GM19455 (cell line): ENCODE measurements at regions not wholly inside any gene's neighbourhood (a gene's known extent, or its start where the extent isn't known, plus 50 kb on each side); places are given as distances from the start of the nearest gene placed in this dataset.
"Not testable (repeated sequence)": the region's sequence is repeated elsewhere in the genome, so short reads cannot be mapped to it uniquely, and the experiment has no call there.

ENCODE experiments used
- ATAC-seq: cut with Tn5 transposase; IDR thresholded peaks from one replicate; pipeline ENCODE4 v1.9.1; 2021; ENCODE audit not compliant: unreplicated experiment

GRCh38 chr6:8875986-8876385 is 440.6 kb upstream of the SLC35B3 start:
- no peak for ATAC-seq

- ATAC-seq: no peak
These were observed 437.2 kb upstream of the SLC35B3 start for GRCh38 chr6:8872589-8872988.

GRCh38 chr6:8865451-8865850 is 430.1 kb upstream of the SLC35B3 start:
- ATAC-seq: no peak

GRCh38 chr6:8860671-8861070 is 425.3 kb upstream of the SLC35B3 start:
- ATAC-seq: no peak

GRCh38 chr6:8859501-8859900 is 424.2 kb upstream of the SLC35B3 start:
- ATAC-seq: no peak

- ATAC-seq: no peak
These were observed 423.5 kb upstream of the SLC35B3 start for GRCh38 chr6:8858854-8859331.

GRCh38 chr6:8857160-8857559 is 421.8 kb upstream of the SLC35B3 start:
- ATAC-seq: no peak

GRCh38 chr6:8855411-8855810 is 420.1 kb upstream of the SLC35B3 start:
- ATAC-seq: no peak

GRCh38 chr6:8852332-8852731 is 417.0 kb upstream of the SLC35B3 start:
- ATAC-seq: no peak

GRCh38 chr6:8846680-8847079 is 411.3 kb upstream of the SLC35B3 start:
- not testable (repeated sequence) for ATAC-seq

GRCh38 chr6:8845690-8846089 is 410.3 kb upstream of the SLC35B3 start:
- no peak for ATAC-seq

GRCh38 chr6:8844968-8845367 is 409.6 kb upstream of the SLC35B3 start:
- no peak for ATAC-seq

GRCh38 chr6:8839626-8840025 is 404.3 kb upstream of the SLC35B3 start:
- ATAC-seq: no peak

- no peak for ATAC-seq
These were observed 402.0 kb upstream of the SLC35B3 start for GRCh38 chr6:8837343-8837742.

GRCh38 chr6:8832695-8833094 is 397.4 kb upstream of the SLC35B3 start:
- ATAC-seq: not testable (repeated sequence)

- no peak for ATAC-seq
These were observed 396.2 kb upstream of the SLC35B3 start for GRCh38 chr6:8831366-8832152.

GRCh38 chr6:8830794-8831193 is 395.4 kb upstream of the SLC35B3 start:
- ATAC-seq: no peak

- ATAC-seq: no peak
These were observed 394.5 kb upstream of the SLC35B3 start for GRCh38 chr6:8829796-8830195.

- no peak for ATAC-seq
These were observed 394.0 kb upstream of the SLC35B3 start for GRCh38 chr6:8829296-8829695.

GRCh38 chr6:8828376-8828775 is 393.0 kb upstream of the SLC35B3 start:
- ATAC-seq: no peak

GRCh38 chr6:8825726-8826125 is 390.4 kb upstream of the SLC35B3 start:
- no peak for ATAC-seq

- ATAC-seq: no peak
These were observed 386.6 kb upstream of the SLC35B3 start for GRCh38 chr6:8821981-8822381.

GRCh38 chr6:8820313-8820712 is 385.0 kb upstream of the SLC35B3 start:
- no peak for ATAC-seq
